ENCODE measurements at regions not wholly inside any gene's neighbourhood (a gene's known extent, or its start where the extent isn't known, plus 50 kb on each side); places are given as distances from the start of the nearest gene placed in this dataset.

DNA sequence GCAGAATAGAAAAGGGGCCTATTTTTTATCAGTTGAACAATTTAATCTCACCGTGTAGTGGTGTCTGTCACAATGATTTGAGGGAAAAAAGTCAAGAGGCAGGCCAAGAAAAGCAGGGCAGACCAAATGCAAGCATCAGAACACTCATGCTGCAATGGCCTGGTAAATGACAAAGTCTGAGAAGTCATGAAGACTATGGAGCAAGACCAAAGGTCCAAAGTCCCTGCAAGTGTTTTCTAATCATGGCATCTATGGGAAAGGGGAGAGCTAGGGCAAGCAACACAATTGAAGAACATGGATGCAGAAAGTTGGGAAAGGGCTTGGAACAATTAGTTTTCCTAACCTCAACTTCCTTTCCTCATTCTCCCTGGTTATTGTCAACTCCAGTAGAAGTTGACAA is 147.7 kb upstream of the TLL1 start:
- TF ChIP-seq, protein P1, sequence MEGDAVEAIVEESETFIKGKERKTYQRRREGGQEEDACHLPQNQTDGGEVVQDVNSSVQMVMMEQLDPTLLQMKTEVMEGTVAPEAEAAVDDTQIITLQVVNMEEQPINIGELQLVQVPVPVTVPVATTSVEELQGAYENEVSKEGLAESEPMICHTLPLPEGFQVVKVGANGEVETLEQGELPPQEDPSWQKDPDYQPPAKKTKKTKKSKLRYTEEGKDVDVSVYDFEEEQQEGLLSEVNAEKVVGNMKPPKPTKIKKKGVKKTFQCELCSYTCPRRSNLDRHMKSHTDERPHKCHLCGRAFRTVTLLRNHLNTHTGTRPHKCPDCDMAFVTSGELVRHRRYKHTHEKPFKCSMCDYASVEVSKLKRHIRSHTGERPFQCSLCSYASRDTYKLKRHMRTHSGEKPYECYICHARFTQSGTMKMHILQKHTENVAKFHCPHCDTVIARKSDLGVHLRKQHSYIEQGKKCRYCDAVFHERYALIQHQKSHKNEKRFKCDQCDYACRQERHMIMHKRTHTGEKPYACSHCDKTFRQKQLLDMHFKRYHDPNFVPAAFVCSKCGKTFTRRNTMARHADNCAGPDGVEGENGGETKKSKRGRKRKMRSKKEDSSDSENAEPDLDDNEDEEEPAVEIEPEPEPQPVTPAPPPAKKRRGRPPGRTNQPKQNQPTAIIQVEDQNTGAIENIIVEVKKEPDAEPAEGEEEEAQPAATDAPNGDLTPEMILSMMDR (conservative IDR thresholded peaks at IDR 0.05), result no peak
- no peak for TF ChIP-seq ZFX (IDR thresholded peaks at IDR 0.05)
